SK-N-SH treated with all-trans-retinoic acid at 6 μM for 48 hours (cell line): ENCODE measurements at regions not wholly inside any gene's neighbourhood (a gene's known extent, or its start where the extent isn't known, plus 50 kb on each side); places are given as distances from the start of the nearest gene placed in this dataset.
A peak's percentile ranks its signal among the peaks of the same experiment; 100 is the strongest.

ENCODE experiments used
- ATAC-seq: fragments of 200-7000 bp; cut with Tn5 transposase; 3 replicates; pipeline ENCODE4 v1.9.1; 2020; ENCODE audit warnings: mild to moderate bottlenecking, moderate library complexity
- ARNTL ChIP-seq: fragments of 450-650 bp; formaldehyde crosslinking; IDR thresholded peaks from 2 replicates; pipeline ENCODE4 v1.5.0; 2020; ENCODE audit warnings: low read depth, mild to moderate bottlenecking, moderate library complexity, borderline replicate concordance
- BACH2 ChIP-seq: fragments of 250-450 bp; sonication (Bioruptor Pico); IDR thresholded peaks from 2 replicates; pipeline ENCODE4 v1.9.0; 2021; ENCODE audit warnings: mild to moderate bottlenecking, borderline replicate concordance
- CSDC2 ChIP-seq: fragments of 250-450 bp; sonication (Bioruptor Pico); IDR thresholded peaks from 2 replicates; pipeline ENCODE4 v1.5.0; 2020; ENCODE audit warnings: mild to moderate bottlenecking, moderate library complexity
- ESRRG ChIP-seq: fragments of 250-450 bp; sonication (Bioruptor Pico); IDR thresholded peaks from 2 replicates; pipeline ENCODE4 v1.6.1; 2021; ENCODE audit warnings: mild to moderate bottlenecking
- GLIS3 ChIP-seq: fragments of 250-450 bp; sonication (Bioruptor Pico); IDR thresholded peaks from 2 replicates; pipeline ENCODE4 v1.5.0; 2020; ENCODE audit warnings: mild to moderate bottlenecking, moderate library complexity
- ISL1 ChIP-seq: fragments of 250-450 bp; sonication (Bioruptor Pico); IDR thresholded peaks from 2 replicates; pipeline ENCODE4 v2.1.2; 2022; ENCODE audit warnings: mild to moderate bottlenecking, moderate library complexity
- OSR1 ChIP-seq: fragments of 250-450 bp; sonication (Bioruptor Pico); IDR thresholded peaks from 2 replicates; pipeline ENCODE4 v1.8.0; 2022; ENCODE audit warnings: moderate library complexity, mild to moderate bottlenecking, inconsistent platforms
- PPARA ChIP-seq: fragments of 250-450 bp; sonication (Bioruptor Pico); IDR thresholded peaks from 2 replicates; pipeline ENCODE4 v1.5.0; 2020; ENCODE audit warnings: mild to moderate bottlenecking, borderline replicate concordance
- RARB ChIP-seq: fragments of 250-450 bp; sonication (Bioruptor Pico); IDR thresholded peaks from 2 replicates; pipeline ENCODE4 v1.8.0; 2021; ENCODE audit warnings: mild to moderate bottlenecking, moderate library complexity
- SNAI2 ChIP-seq: fragments of 250-450 bp; sonication (Bioruptor Pico); IDR thresholded peaks from 2 replicates; pipeline ENCODE4 v1.5.0; 2020; ENCODE audit warnings: mild to moderate bottlenecking, moderate library complexity
- TCF4 ChIP-seq: fragments of 250-450 bp; sonication (Bioruptor Pico); IDR thresholded peaks from 2 replicates; pipeline ENCODE4 v1.8.0; 2021; ENCODE audit warnings: mild to moderate bottlenecking, moderate library complexity, borderline replicate concordance
- TOX ChIP-seq: fragments of 250-450 bp; sonication (Bioruptor Pico); IDR thresholded peaks from 2 replicates; pipeline ENCODE4 v1.8.0; 2021; ENCODE audit warnings: mild to moderate bottlenecking, moderate library complexity, borderline replicate concordance
- ZC3H10 ChIP-seq: fragments of 250-450 bp; sonication (Bioruptor Pico); IDR thresholded peaks from 2 replicates; pipeline ENCODE4 v1.5.1; 2021; ENCODE audit warnings: mild to moderate bottlenecking, moderate library complexity
- ZFP3 ChIP-seq: fragments of 250-450 bp; sonication (Bioruptor Pico); IDR thresholded peaks from 2 replicates; pipeline ENCODE4 v1.5.0; 2020; ENCODE audit warnings: mild to moderate bottlenecking, moderate library complexity
- ZFP30 ChIP-seq: fragments of 450-650 bp; formaldehyde crosslinking; IDR thresholded peaks from 2 replicates; pipeline ENCODE4 v1.5.0; 2022; ENCODE audit warnings: mild to moderate bottlenecking, moderate library complexity
- ZNF565 ChIP-seq: fragments of 450-650 bp; formaldehyde crosslinking; conservative IDR thresholded peaks from 2 replicates; pipeline ENCODE4 v1.5.0; 2020; ENCODE audit warnings: low read depth, mild to moderate bottlenecking, moderate library complexity
- ZNF8 ChIP-seq: fragments of 450-650 bp; formaldehyde crosslinking; IDR thresholded peaks from 2 replicates; pipeline ENCODE4 v1.5.0; 2020; ENCODE audit warnings: mild to moderate bottlenecking, moderate library complexity
- TF ChIP-seq, protein P1 (sequence below): fragments of 250-450 bp; sonication (Bioruptor Pico); IDR thresholded peaks from 2 replicates; pipeline ENCODE4 v1.8.0; 2020; ENCODE audit warnings: mild to moderate bottlenecking, moderate library complexity, borderline replicate concordance
- TF ChIP-seq, protein P2 (sequence below): fragments of 250-450 bp; sonication (Bioruptor Pico); IDR thresholded peaks from 2 replicates; pipeline ENCODE4 v1.5.1; 2020; ENCODE audit warnings: low read depth, mild to moderate bottlenecking, moderate library complexity
- TF ChIP-seq, protein P3 (sequence below): fragments of 250-450 bp; sonication (Bioruptor Pico); IDR thresholded peaks from 2 replicates; pipeline ENCODE4 v1.5.1; 2021; ENCODE audit warnings: mild to moderate bottlenecking, moderate library complexity
- TF ChIP-seq, protein P4 (sequence below): fragments of 250-450 bp; sonication (Bioruptor Pico); IDR thresholded peaks from 2 replicates; pipeline ENCODE4 v1.8.0; 2021; ENCODE audit warnings: low read depth, mild to moderate bottlenecking, moderate library complexity, borderline replicate concordance
- TF ChIP-seq, protein P5 (sequence below): fragments of 250-450 bp; sonication (Bioruptor Pico); IDR thresholded peaks from 2 replicates; pipeline ENCODE4 v1.5.0; 2020; ENCODE audit warnings: mild to moderate bottlenecking, moderate library complexity

DNA sequence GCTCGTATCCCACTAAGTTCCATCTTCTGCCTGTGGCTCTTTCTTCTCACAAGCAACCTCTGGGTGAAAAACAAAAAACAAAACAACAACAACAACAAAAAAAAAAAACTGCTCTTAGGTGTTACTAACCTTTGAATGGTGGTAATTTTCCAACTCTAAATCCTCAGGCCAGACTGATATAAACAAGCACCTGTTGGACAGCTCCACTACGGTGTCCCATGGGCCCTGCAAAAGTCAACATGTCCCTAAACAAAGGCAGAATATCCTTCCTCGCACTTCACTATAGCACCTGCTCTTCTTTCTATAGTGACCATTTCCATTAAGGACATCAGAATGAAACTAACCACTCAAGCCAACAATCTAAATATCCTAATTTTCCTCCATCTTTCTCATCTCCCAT is 54.6 kb upstream of the PARM1 start:
- ATAC-seq, result no peak
- TF ChIP-seq TCF4 (CRISPR knock-in tag), result no peak

DNA sequence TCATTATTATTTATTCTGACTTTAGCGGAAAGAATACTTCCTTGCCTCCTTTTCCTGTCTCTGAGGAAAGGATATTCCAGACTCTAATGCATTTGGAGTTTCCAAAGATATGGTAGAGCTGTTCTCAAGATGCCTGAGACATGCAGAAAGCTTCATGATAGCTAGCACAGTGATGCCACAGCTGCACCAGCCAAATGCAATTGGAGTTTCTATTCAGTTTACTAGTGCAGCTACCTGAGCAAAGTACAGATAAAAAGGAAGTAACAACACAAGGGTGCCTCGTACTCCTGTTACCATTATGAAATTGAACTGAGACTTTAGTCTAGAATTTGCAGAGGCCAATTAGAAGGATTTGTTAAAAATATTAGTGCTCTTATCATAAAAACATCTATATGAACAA is 57.5 kb upstream of the PARM1 start:
- no peak for ATAC-seq
- no peak for TF ChIP-seq BACH2 (CRISPR knock-in tag)
- TF ChIP-seq TCF4 (CRISPR knock-in tag), result no peak
- no peak for TF ChIP-seq TOX
- TF ChIP-seq GLIS3 (CRISPR knock-in tag), result no peak
- no peak for TF ChIP-seq ZNF8
- no peak for TF ChIP-seq ZC3H10 (CRISPR knock-in tag)
- no peak for TF ChIP-seq PPARA

DNA sequence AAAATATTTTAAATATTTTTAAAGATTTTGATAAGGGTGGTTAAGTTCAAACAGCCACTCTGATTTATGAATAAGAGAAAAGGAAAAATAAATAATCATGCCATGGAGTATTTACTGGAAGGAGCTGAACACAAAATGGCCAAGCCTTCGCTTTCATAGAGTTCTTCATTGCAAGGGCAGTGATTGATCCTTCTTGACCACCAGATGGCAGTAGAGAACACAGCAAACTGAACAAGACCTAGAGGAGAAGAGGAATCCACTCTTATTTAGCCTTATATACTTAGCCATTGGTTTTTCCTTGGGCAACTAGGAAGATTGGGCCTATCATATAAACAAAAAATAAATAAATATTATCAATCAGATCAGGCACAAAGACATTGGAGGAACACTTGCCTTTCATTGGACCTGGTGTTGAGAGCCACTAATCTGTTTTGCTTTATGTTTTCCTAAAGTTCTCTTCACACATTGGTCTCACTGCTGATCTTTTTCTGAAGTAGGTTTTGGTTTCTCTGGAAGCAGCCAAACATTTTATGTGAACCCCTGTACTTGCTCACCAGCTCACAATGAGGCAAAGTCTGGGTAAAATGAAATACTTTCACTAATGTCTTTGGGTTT is 58.1 kb upstream of the PARM1 start:
- TF ChIP-seq TOX (no peak), ZNF565 (CRISPR knock-in tag) (no peak), RARB (no peak), ARNTL (no peak), ZFP30 (CRISPR knock-in tag) (no peak), OSR1 (CRISPR knock-in tag) (no peak), ISL1 (CRISPR knock-in tag) (no peak), TCF4 (CRISPR knock-in tag) (no peak), CSDC2 (CRISPR knock-in tag) (no peak), BACH2 (CRISPR knock-in tag) (no peak), ESRRG (no peak), ZC3H10 (CRISPR knock-in tag) (no peak), GLIS3 (CRISPR knock-in tag) (no peak), SNAI2 (CRISPR knock-in tag) (no peak), ZFP3 (CRISPR knock-in tag) (no peak)
- TF ChIP-seq, protein P1, sequence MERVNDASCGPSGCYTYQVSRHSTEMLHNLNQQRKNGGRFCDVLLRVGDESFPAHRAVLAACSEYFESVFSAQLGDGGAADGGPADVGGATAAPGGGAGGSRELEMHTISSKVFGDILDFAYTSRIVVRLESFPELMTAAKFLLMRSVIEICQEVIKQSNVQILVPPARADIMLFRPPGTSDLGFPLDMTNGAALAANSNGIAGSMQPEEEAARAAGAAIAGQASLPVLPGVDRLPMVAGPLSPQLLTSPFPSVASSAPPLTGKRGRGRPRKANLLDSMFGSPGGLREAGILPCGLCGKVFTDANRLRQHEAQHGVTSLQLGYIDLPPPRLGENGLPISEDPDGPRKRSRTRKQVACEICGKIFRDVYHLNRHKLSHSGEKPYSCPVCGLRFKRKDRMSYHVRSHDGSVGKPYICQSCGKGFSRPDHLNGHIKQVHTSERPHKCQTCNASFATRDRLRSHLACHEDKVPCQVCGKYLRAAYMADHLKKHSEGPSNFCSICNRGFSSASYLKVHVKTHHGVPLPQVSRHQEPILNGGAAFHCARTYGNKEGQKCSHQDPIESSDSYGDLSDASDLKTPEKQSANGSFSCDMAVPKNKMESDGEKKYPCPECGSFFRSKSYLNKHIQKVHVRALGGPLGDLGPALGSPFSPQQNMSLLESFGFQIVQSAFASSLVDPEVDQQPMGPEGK (CRISPR knock-in tag), result no peak
- TF ChIP-seq, protein P2, sequence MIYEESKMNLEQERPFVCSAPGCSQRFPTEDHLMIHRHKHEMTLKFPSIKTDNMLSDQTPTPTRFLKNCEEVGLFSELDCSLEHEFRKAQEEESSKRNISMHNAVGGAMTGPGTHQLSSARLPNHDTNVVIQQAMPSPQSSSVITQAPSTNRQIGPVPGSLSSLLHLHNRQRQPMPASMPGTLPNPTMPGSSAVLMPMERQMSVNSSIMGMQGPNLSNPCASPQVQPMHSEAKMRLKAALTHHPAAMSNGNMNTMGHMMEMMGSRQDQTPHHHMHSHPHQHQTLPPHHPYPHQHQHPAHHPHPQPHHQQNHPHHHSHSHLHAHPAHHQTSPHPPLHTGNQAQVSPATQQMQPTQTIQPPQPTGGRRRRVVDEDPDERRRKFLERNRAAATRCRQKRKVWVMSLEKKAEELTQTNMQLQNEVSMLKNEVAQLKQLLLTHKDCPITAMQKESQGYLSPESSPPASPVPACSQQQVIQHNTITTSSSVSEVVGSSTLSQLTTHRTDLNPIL (CRISPR knock-in tag), result no peak
- TF ChIP-seq, protein P3, sequence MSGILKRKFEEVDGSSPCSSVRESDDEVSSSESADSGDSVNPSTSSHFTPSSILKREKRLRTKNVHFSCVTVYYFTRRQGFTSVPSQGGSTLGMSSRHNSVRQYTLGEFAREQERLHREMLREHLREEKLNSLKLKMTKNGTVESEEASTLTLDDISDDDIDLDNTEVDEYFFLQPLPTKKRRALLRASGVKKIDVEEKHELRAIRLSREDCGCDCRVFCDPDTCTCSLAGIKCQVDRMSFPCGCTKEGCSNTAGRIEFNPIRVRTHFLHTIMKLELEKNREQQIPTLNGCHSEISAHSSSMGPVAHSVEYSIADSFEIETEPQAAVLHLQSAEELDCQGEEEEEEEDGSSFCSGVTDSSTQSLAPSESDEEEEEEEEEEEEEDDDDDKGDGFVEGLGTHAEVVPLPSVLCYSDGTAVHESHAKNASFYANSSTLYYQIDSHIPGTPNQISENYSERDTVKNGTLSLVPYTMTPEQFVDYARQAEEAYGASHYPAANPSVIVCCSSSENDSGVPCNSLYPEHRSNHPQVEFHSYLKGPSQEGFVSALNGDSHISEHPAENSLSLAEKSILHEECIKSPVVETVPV, result no peak
- TF ChIP-seq, protein P4, sequence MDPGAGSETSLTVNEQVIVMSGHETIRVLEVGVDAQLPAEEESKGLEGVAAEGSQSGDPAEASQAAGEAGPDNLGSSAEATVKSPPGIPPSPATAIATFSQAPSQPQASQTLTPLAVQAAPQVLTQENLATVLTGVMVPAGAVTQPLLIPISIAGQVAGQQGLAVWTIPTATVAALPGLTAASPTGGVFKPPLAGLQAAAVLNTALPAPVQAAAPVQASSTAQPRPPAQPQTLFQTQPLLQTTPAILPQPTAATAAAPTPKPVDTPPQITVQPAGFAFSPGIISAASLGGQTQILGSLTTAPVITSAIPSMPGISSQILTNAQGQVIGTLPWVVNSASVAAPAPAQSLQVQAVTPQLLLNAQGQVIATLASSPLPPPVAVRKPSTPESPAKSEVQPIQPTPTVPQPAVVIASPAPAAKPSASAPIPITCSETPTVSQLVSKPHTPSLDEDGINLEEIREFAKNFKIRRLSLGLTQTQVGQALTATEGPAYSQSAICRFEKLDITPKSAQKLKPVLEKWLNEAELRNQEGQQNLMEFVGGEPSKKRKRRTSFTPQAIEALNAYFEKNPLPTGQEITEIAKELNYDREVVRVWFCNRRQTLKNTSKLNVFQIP (CRISPR knock-in tag), result no peak
- TF ChIP-seq, protein P5, sequence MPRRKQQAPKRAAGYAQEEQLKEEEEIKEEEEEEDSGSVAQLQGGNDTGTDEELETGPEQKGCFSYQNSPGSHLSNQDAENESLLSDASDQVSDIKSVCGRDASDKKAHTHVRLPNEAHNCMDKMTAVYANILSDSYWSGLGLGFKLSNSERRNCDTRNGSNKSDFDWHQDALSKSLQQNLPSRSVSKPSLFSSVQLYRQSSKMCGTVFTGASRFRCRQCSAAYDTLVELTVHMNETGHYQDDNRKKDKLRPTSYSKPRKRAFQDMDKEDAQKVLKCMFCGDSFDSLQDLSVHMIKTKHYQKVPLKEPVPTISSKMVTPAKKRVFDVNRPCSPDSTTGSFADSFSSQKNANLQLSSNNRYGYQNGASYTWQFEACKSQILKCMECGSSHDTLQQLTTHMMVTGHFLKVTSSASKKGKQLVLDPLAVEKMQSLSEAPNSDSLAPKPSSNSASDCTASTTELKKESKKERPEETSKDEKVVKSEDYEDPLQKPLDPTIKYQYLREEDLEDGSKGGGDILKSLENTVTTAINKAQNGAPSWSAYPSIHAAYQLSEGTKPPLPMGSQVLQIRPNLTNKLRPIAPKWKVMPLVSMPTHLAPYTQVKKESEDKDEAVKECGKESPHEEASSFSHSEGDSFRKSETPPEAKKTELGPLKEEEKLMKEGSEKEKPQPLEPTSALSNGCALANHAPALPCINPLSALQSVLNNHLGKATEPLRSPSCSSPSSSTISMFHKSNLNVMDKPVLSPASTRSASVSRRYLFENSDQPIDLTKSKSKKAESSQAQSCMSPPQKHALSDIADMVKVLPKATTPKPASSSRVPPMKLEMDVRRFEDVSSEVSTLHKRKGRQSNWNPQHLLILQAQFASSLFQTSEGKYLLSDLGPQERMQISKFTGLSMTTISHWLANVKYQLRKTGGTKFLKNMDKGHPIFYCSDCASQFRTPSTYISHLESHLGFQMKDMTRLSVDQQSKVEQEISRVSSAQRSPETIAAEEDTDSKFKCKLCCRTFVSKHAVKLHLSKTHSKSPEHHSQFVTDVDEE (CRISPR knock-in tag), result no peak
- peak; percentile 97 for ATAC-seq
